ENCODE measurements at regions not wholly inside any gene's neighbourhood (a gene's known extent, or its start where the extent isn't known, plus 50 kb on each side); places are given as distances from the start of the nearest gene placed in this dataset.

DNA sequence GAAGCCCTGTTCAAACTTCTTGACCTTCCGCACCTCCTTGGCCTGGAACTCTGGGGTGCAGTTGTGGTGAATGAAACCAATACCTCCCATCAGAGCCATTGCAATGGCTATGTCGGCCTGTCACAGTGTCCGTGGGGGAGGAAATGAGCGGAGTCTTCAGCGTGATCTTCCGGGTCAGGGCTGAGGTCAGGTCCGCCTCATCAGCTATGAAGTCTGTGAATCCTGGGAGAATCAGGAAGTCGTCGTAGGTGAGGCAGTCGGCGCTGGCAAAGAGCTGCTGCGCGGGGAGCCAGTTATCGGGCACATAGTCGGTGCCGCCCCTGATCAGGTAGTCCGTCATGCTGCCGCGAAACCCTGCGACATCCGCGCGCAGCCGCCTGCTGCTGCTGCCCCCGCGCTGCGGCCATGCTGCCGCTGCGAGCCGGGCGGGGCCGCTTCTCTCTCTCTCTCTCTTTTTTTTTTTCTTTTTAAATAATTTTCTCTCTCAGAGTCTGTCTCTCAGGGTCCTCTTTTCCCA, 154.1 kb upstream of the ZSWIM2 start:
- Histone ChIP-seq H3K9ac (ENCODE audit: low read length in 3 of 3) (no peak overlapping the region), H3K27ac (ENCODE audit: low read depth in 2 of 2, low read length in 2 of 2) (no peak overlapping the region), H3K27me3 (ENCODE audit: control insufficient read depth, insufficient read depth, low read length) (no peaks in the 10 kb centered on the region), H3K36me3 (ENCODE audit: control insufficient read depth in 2 of 3, insufficient read depth in 3 of 3, low read length in 3 of 3) (no peaks in the 10 kb centered on the region), H3K9me3 (ENCODE audit: control insufficient read depth in 2 of 3, insufficient read depth in 1 of 3, low read length in 3 of 3) (no peaks in the 10 kb centered on the region), H3K4me1 (ENCODE audit: control insufficient read depth in 2 of 3, insufficient read depth in 2 of 3, low read depth in 1 of 3, low read length in 3 of 3) (no peaks in the 10 kb centered on the region), H3K4me3 (ENCODE audit: low read length in 3 of 3) (no peak overlapping the region)
- FAIRE-seq (no peak), DNase-seq (peak in 1 of 5 donors; percentile 67)
- TF ChIP-seq, protein P1, sequence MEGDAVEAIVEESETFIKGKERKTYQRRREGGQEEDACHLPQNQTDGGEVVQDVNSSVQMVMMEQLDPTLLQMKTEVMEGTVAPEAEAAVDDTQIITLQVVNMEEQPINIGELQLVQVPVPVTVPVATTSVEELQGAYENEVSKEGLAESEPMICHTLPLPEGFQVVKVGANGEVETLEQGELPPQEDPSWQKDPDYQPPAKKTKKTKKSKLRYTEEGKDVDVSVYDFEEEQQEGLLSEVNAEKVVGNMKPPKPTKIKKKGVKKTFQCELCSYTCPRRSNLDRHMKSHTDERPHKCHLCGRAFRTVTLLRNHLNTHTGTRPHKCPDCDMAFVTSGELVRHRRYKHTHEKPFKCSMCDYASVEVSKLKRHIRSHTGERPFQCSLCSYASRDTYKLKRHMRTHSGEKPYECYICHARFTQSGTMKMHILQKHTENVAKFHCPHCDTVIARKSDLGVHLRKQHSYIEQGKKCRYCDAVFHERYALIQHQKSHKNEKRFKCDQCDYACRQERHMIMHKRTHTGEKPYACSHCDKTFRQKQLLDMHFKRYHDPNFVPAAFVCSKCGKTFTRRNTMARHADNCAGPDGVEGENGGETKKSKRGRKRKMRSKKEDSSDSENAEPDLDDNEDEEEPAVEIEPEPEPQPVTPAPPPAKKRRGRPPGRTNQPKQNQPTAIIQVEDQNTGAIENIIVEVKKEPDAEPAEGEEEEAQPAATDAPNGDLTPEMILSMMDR (IDR thresholded peaks at IDR 0.05; ENCODE audit: borderline replicate concordance, extremely low read depth, insufficient read depth), result no peak
- intact Hi-C loops (cut with DNase I), result no loop called here

DNA sequence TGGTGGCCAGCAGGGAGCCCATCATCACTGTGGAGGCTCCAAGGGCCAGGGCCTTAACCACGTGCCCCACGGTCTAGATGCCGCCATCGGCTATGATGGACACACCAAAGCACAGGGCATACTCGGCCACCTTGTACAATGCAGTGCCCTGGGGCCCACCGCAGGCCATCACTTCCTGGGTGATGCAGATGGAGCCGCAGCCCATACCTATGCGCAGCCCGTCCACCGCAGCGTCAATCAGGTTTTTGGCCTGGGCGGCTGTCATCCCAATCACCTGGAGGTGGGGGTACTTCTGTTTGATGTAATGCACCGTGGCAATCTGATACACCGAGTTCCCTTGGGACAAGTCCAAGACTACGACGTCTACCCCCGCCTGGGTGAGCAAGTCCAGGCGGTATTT, 153.3 kb upstream of the ZSWIM2 start:
- DNase-seq (peak in 1 of 5 donors; percentile 65), FAIRE-seq (no peak)
- Histone ChIP-seq H3K4me1 (ENCODE audit: control insufficient read depth in 2 of 3, insufficient read depth in 2 of 3, low read depth in 1 of 3, low read length in 3 of 3) (no peaks in the 10 kb centered on the region), H3K27me3 (ENCODE audit: control insufficient read depth, insufficient read depth, low read length) (no peaks in the 10 kb centered on the region), H3K4me3 (ENCODE audit: low read length in 3 of 3) (no peak overlapping the region), H3K9me3 (ENCODE audit: control insufficient read depth in 2 of 3, insufficient read depth in 1 of 3, low read length in 3 of 3) (no peaks in the 10 kb centered on the region), H3K9ac (ENCODE audit: low read length in 3 of 3) (no peak overlapping the region), H3K36me3 (ENCODE audit: control insufficient read depth in 2 of 3, insufficient read depth in 3 of 3, low read length in 3 of 3) (no peaks in the 10 kb centered on the region), H3K27ac (ENCODE audit: low read depth in 2 of 2, low read length in 2 of 2) (no peak overlapping the region)
- intact Hi-C loops (cut with DNase I), result no loop called here
- TF ChIP-seq, protein P1 (IDR thresholded peaks at IDR 0.05; ENCODE audit: borderline replicate concordance, extremely low read depth, insufficient read depth), result no peak

DNA sequence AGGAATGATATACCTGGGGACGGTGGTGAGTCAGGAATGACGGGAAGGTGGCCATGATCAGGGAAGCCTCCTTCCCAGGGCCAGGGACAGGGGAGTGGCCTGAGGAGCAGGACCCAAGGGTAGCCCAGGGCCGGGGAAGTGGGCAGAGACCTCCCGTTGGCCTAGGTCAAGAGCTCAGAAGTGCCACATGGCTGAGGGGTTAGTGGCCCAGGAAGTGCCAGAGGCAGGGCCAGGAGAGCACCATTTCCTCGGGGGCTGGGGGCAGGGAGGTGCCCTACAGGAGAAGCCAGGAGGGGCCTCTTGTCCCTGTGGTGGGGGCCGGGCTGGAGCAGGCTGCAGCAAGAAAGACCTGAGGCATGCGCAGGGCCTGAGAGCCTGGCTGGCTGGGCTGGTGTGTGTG, 152.3 kb upstream of the ZSWIM2 start:
- DNase-seq, result no peak
- Histone ChIP-seq H3K9ac (ENCODE audit: low read length in 3 of 3) (no peak overlapping the region), H3K36me3 (ENCODE audit: control insufficient read depth in 2 of 3, insufficient read depth in 3 of 3, low read length in 3 of 3) (no peaks in the 10 kb centered on the region), H3K4me3 (ENCODE audit: low read length in 3 of 3) (no peak overlapping the region), H3K27ac (ENCODE audit: low read depth in 2 of 2, low read length in 2 of 2) (no peak overlapping the region), H3K9me3 (ENCODE audit: control insufficient read depth in 2 of 3, insufficient read depth in 1 of 3, low read length in 3 of 3) (no peaks in the 10 kb centered on the region), H3K4me1 (ENCODE audit: control insufficient read depth in 2 of 3, insufficient read depth in 2 of 3, low read depth in 1 of 3, low read length in 3 of 3) (no peaks in the 10 kb centered on the region), H3K27me3 (ENCODE audit: control insufficient read depth, insufficient read depth, low read length) (no peaks in the 10 kb centered on the region)
- intact Hi-C loops (cut with DNase I), result no loop called here
- TF ChIP-seq, protein P1 (IDR thresholded peaks at IDR 0.05; ENCODE audit: borderline replicate concordance, extremely low read depth, insufficient read depth), result no peak
- no peak for FAIRE-seq

DNA sequence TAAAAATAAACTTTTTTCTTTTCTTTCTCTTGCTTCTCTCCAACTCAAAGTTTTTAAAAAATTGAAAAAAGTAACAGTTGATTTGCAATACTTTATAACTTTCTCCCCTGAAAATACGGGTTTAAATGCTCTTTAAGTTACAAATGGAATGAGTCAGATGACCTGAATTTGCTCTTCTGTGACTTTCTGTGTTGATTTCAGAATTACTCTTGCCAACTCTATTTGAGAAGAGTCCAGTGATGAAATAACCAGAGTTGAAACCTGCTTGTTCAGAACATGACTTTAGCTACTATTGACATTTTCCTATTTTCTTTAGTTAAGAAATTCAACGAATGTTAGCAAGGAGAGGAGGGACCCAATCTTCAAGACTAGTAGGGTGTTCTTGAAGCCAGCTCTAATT, 146.1 kb upstream of the ZSWIM2 start:
- H3K9me3 ChIP-seq (ENCODE audit: control insufficient read depth in 2 of 3, insufficient read depth in 1 of 3, low read length in 3 of 3), result no peaks in the 10 kb centered on the region
- TF ChIP-seq, protein P1 (IDR thresholded peaks at IDR 0.05; ENCODE audit: borderline replicate concordance, extremely low read depth, insufficient read depth), result no peak
- no peaks in the 10 kb centered on the region for H3K4me1 ChIP-seq (ENCODE audit: control insufficient read depth in 2 of 3, insufficient read depth in 2 of 3, low read depth in 1 of 3, low read length in 3 of 3)
- no peak overlapping the region for H3K9ac ChIP-seq (ENCODE audit: low read length in 3 of 3)
- DNase-seq (no peak), FAIRE-seq (no peak)
- no peaks in the 10 kb centered on the region for H3K27me3 ChIP-seq (ENCODE audit: control insufficient read depth, insufficient read depth, low read length)
- H3K36me3 ChIP-seq (ENCODE audit: control insufficient read depth in 2 of 3, insufficient read depth in 3 of 3, low read length in 3 of 3), result no peaks in the 10 kb centered on the region
- no peak overlapping the region for H3K27ac ChIP-seq (ENCODE audit: low read depth in 2 of 2, low read length in 2 of 2)
- no peak overlapping the region for H3K4me3 ChIP-seq (ENCODE audit: low read length in 3 of 3)
- intact Hi-C loops (cut with DNase I), result no loop called here

All from kidney (tissue), 13 donors.